ENCODE measurements at regions not wholly inside any gene's neighbourhood (a gene's known extent, or its start where the extent isn't known, plus 50 kb on each side); places are given as distances from the start of the nearest gene placed in this dataset.

DNA sequence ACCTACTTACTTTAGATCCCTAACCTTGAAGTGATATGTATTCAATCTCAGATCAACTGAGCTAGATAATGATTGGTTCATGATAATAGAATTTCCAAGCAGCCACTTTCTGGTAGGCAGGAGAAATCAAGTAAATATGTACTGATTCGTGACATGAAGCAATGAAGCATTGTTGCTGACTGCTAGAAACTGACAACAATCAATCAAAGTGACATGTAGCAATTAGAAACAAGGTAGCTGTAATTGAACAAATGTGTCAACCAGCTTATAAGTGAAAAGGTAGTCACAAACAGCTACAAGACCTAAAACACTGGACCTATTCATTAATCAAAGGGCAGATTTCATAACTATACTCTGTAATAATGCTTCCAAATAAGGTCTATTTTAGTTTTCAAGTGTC, 62.4 kb downstream of the PABPC4L start:
- TF ChIP-seq, protein P1, sequence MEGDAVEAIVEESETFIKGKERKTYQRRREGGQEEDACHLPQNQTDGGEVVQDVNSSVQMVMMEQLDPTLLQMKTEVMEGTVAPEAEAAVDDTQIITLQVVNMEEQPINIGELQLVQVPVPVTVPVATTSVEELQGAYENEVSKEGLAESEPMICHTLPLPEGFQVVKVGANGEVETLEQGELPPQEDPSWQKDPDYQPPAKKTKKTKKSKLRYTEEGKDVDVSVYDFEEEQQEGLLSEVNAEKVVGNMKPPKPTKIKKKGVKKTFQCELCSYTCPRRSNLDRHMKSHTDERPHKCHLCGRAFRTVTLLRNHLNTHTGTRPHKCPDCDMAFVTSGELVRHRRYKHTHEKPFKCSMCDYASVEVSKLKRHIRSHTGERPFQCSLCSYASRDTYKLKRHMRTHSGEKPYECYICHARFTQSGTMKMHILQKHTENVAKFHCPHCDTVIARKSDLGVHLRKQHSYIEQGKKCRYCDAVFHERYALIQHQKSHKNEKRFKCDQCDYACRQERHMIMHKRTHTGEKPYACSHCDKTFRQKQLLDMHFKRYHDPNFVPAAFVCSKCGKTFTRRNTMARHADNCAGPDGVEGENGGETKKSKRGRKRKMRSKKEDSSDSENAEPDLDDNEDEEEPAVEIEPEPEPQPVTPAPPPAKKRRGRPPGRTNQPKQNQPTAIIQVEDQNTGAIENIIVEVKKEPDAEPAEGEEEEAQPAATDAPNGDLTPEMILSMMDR (tag by site-specific recombination; IDR thresholded peaks at IDR 0.05) = no peak
- TF ChIP-seq ZNF747 (tag by site-specific recombination; IDR thresholded peaks at IDR 0.05) (no peak), EGR2 (tag by site-specific recombination; IDR thresholded peaks at IDR 0.05; ENCODE audit: low read depth) (no peak), MYNN (tag by site-specific recombination; IDR thresholded peaks at IDR 0.05; ENCODE audit: borderline replicate concordance) (no peak), ZBTB1 (tag by site-specific recombination; IDR thresholded peaks at IDR 0.05) (no peak), ZNF585B (tag by site-specific recombination; IDR thresholded peaks at IDR 0.05) (no peak), ZNF501 (tag by site-specific recombination; IDR thresholded peaks at IDR 0.05) (no peak), YY2 (tag by site-specific recombination; IDR thresholded peaks at IDR 0.05) (no peak)
- TF ChIP-seq, protein P2, sequence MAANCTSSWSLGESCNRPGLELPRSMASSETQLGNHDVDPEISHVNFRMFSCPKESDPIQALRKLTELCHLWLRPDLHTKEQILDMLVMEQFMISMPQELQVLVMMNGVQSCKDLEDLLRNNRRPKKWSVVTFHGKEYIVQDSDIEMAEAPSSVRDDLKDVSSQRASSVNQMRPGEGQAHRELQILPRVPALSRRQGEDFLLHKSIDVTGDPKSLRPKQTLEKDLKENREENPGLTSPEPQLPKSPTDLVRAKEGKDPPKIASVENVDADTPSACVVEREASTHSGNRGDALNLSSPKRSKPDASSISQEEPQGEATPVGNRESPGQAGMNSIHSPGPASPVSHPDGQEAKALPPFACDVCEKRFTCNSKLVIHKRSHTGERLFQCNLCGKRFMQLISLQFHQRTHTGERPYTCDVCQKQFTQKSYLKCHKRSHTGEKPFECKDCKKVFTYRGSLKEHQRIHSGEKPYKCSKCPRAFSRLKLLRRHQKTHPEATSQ (tag by site-specific recombination; IDR thresholded peaks at IDR 0.05) = no peak
- TF ChIP-seq, protein P3, sequence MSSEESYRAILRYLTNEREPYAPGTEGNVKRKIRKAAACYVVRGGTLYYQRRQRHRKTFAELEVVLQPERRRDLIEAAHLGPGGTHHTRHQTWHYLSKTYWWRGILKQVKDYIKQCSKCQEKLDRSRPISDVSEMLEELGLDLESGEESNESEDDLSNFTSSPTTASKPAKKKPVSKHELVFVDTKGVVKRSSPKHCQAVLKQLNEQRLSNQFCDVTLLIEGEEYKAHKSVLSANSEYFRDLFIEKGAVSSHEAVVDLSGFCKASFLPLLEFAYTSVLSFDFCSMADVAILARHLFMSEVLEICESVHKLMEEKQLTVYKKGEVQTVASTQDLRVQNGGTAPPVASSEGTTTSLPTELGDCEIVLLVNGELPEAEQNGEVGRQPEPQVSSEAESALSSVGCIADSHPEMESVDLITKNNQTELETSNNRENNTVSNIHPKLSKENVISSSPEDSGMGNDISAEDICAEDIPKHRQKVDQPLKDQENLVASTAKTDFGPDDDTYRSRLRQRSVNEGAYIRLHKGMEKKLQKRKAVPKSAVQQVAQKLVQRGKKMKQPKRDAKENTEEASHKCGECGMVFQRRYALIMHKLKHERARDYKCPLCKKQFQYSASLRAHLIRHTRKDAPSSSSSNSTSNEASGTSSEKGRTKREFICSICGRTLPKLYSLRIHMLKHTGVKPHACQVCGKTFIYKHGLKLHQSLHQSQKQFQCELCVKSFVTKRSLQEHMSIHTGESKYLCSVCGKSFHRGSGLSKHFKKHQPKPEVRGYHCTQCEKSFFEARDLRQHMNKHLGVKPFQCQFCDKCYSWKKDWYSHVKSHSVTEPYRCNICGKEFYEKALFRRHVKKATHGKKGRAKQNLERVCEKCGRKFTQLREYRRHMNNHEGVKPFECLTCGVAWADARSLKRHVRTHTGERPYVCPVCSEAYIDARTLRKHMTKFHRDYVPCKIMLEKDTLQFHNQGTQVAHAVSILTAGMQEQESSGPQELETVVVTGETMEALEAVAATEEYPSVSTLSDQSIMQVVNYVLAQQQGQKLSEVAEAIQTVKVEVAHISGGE (tag by site-specific recombination; conservative IDR thresholded peaks at IDR 0.05; ENCODE audit: low read depth) = no peak
- TF ChIP-seq, protein P4, sequence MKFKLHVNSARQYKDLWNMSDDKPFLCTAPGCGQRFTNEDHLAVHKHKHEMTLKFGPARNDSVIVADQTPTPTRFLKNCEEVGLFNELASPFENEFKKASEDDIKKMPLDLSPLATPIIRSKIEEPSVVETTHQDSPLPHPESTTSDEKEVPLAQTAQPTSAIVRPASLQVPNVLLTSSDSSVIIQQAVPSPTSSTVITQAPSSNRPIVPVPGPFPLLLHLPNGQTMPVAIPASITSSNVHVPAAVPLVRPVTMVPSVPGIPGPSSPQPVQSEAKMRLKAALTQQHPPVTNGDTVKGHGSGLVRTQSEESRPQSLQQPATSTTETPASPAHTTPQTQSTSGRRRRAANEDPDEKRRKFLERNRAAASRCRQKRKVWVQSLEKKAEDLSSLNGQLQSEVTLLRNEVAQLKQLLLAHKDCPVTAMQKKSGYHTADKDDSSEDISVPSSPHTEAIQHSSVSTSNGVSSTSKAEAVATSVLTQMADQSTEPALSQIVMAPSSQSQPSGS (tag by site-specific recombination; IDR thresholded peaks at IDR 0.05; ENCODE audit: low read depth) = no peak
- TF ChIP-seq, protein P5, sequence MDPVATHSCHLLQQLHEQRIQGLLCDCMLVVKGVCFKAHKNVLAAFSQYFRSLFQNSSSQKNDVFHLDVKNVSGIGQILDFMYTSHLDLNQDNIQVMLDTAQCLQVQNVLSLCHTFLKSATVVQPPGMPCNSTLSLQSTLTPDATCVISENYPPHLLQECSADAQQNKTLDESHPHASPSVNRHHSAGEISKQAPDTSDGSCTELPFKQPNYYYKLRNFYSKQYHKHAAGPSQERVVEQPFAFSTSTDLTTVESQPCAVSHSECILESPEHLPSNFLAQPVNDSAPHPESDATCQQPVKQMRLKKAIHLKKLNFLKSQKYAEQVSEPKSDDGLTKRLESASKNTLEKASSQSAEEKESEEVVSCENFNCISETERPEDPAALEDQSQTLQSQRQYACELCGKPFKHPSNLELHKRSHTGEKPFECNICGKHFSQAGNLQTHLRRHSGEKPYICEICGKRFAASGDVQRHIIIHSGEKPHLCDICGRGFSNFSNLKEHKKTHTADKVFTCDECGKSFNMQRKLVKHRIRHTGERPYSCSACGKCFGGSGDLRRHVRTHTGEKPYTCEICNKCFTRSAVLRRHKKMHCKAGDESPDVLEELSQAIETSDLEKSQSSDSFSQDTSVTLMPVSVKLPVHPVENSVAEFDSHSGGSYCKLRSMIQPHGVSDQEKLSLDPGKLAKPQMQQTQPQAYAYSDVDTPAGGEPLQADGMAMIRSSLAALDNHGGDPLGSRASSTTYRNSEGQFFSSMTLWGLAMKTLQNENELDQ (tag by site-specific recombination; IDR thresholded peaks at IDR 0.05; ENCODE audit: low read depth) = no peak
- TF ChIP-seq, protein P6, sequence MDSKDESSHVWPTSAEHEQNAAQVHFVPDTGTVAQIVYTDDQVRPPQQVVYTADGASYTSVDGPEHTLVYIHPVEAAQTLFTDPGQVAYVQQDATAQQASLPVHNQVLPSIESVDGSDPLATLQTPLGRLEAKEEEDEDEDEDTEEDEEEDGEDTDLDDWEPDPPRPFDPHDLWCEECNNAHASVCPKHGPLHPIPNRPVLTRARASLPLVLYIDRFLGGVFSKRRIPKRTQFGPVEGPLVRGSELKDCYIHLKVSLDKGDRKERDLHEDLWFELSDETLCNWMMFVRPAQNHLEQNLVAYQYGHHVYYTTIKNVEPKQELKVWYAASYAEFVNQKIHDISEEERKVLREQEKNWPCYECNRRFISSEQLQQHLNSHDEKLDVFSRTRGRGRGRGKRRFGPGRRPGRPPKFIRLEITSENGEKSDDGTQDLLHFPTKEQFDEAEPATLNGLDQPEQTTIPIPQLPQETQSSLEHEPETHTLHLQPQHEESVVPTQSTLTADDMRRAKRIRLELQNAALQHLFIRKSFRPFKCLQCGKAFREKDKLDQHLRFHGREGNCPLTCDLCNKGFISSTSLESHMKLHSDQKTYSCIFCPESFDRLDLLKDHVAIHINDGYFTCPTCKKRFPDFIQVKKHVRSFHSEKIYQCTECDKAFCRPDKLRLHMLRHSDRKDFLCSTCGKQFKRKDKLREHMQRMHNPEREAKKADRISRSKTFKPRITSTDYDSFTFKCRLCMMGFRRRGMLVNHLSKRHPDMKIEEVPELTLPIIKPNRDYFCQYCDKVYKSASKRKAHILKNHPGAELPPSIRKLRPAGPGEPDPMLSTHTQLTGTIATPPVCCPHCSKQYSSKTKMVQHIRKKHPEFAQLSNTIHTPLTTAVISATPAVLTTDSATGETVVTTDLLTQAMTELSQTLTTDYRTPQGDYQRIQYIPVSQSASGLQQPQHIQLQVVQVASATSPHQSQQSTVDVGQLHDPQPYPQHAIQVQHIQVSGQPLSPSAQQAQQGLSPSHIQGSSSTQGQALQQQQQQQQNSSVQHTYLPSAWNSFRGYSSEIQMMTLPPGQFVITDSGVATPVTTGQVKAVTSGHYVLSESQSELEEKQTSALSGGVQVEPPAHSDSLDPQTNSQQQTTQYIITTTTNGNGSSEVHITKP (tag by site-specific recombination; IDR thresholded peaks at IDR 0.05) = no peak
